ENCODE measurements at regions not wholly inside any gene's neighbourhood (a gene's known extent, or its start where the extent isn't known, plus 50 kb on each side); places are given as distances from the start of the nearest gene placed in this dataset.

DNA sequence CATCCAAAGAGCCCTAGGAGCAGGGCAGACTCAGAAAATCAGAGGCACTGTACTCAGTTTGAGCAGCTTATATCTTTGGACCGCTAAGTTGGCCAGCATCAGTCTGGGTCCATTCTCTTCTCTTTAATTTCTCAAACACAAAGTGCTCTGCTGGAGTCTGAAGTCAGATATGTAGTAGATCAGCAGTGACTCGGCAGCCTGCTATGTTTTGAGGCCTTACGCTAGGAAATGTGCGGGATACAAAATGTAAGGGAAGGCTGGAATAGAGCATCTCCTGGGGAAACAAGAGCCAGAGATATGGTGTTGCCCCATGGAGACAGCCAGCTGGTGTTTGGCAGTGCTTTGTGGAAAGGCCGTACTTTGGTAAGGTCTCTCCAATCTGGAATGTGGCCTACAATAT, 60.6 kb upstream of the VKORC1L1 start:
- no peak; the same call in 2 of the 3 replicates for ATAC-seq
- TF ChIP-seq SMC3 (conservative IDR thresholded peaks at IDR 0.05; ENCODE audit: insufficient read depth, low read depth, low read length) (no peak), SAFB (IDR thresholded peaks at IDR 0.05; ENCODE audit: borderline replicate concordance, low read depth, low read length) (no peak), ADNP (tag; IDR thresholded peaks at IDR 0.05) (no peak), POLR2AphosphoS2 (IDR thresholded peaks at IDR 0.05; ENCODE audit: low read length) (no peak), MAFK (IDR thresholded peaks at IDR 0.05; ENCODE audit: low read length) (no peak), MCM3 (IDR thresholded peaks at IDR 0.05) (no peak), COPS2 (conservative IDR thresholded peaks at IDR 0.05) (no peak), ZNF561 (CRISPR knock-in tag; conservative IDR thresholded peaks at IDR 0.05) (no peak), NR4A1 (CRISPR knock-in tag; IDR thresholded peaks at IDR 0.05) (no peak), NR4A1 (tag; IDR thresholded peaks at IDR 0.05) (no peak), MEF2A (IDR thresholded peaks at IDR 0.05; ENCODE audit: control insufficient read depth, low read depth, low read length) (no peak), FOXM1 (IDR thresholded peaks at IDR 0.05; ENCODE audit: low read depth) (no peak), FOXM1 (CRISPR knock-in tag; IDR thresholded peaks at IDR 0.05; ENCODE audit: low read depth) (no peak), TSC22D4 (tag; IDR thresholded peaks at IDR 0.05) (no peak), ZNF212 (CRISPR knock-in tag; IDR thresholded peaks at IDR 0.05) (no peak), DIDO1 (tag; IDR thresholded peaks at IDR 0.05; ENCODE audit: low read depth) (no peak)
- TF ChIP-seq, protein P1, sequence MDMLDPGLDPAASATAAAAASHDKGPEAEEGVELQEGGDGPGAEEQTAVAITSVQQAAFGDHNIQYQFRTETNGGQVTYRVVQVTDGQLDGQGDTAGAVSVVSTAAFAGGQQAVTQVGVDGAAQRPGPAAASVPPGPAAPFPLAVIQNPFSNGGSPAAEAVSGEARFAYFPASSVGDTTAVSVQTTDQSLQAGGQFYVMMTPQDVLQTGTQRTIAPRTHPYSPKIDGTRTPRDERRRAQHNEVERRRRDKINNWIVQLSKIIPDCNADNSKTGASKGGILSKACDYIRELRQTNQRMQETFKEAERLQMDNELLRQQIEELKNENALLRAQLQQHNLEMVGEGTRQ (CRISPR knock-in tag; IDR thresholded peaks at IDR 0.05) = no peak
- TF ChIP-seq, protein P2, sequence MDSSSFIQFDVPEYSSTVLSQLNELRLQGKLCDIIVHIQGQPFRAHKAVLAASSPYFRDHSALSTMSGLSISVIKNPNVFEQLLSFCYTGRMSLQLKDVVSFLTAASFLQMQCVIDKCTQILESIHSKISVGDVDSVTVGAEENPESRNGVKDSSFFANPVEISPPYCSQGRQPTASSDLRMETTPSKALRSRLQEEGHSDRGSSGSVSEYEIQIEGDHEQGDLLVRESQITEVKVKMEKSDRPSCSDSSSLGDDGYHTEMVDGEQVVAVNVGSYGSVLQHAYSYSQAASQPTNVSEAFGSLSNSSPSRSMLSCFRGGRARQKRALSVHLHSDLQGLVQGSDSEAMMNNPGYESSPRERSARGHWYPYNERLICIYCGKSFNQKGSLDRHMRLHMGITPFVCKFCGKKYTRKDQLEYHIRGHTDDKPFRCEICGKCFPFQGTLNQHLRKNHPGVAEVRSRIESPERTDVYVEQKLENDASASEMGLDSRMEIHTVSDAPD (CRISPR knock-in tag; IDR thresholded peaks at IDR 0.05) = no peak
- TF ChIP-seq, protein P3, sequence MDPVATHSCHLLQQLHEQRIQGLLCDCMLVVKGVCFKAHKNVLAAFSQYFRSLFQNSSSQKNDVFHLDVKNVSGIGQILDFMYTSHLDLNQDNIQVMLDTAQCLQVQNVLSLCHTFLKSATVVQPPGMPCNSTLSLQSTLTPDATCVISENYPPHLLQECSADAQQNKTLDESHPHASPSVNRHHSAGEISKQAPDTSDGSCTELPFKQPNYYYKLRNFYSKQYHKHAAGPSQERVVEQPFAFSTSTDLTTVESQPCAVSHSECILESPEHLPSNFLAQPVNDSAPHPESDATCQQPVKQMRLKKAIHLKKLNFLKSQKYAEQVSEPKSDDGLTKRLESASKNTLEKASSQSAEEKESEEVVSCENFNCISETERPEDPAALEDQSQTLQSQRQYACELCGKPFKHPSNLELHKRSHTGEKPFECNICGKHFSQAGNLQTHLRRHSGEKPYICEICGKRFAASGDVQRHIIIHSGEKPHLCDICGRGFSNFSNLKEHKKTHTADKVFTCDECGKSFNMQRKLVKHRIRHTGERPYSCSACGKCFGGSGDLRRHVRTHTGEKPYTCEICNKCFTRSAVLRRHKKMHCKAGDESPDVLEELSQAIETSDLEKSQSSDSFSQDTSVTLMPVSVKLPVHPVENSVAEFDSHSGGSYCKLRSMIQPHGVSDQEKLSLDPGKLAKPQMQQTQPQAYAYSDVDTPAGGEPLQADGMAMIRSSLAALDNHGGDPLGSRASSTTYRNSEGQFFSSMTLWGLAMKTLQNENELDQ (CRISPR knock-in tag; IDR thresholded peaks at IDR 0.05; ENCODE audit: borderline replicate concordance) = no peak
- TF ChIP-seq, protein P4, sequence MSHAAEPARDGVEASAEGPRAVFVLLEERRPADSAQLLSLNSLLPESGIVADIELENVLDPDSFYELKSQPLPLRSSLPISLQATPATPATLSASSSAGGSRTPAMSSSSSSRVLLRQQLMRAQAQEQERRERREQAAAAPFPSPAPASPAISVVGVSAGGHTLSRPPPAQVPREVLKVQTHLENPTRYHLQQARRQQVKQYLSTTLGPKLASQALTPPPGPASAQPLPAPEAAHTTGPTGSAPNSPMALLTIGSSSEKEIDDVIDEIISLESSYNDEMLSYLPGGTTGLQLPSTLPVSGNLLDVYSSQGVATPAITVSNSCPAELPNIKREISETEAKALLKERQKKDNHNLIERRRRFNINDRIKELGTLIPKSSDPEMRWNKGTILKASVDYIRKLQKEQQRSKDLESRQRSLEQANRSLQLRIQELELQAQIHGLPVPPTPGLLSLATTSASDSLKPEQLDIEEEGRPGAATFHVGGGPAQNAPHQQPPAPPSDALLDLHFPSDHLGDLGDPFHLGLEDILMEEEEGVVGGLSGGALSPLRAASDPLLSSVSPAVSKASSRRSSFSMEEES (CRISPR knock-in tag; IDR thresholded peaks at IDR 0.05) = no peak

More for the DNA sequence above, 60.6 kb upstream of the VKORC1L1 start:
- 56% methylated on average over 5 of the region's 5 CpGs for WGBS (ENCODE audit: insufficient coverage, low coverage, missing lambda C conversion rate)
- Histone ChIP-seq H3K27me3 (ENCODE audit: control insufficient read depth in 2 of 2, insufficient read depth in 2 of 2, low read length in 2 of 2) (no peaks in the 10 kb centered on the region), H3K9me1 (ENCODE audit: control insufficient read depth, insufficient read depth, low read length) (no peaks in the 10 kb centered on the region), H3K27ac (ENCODE audit: extremely low read depth, low read depth, low read length) (no peak overlapping the region), H3K9ac (ENCODE audit: insufficient read depth in 1 of 2, low read depth in 2 of 2, low read length in 2 of 2) (peak overlapping the region in 1 of 2 experiments; percentile 18; a peak in 1 of 4 replicates), H3K79me2 (ENCODE audit: control insufficient read depth, insufficient read depth, low read length) (no peaks in the 10 kb centered on the region), H3K9me3 (replicated peaks; ENCODE audit: control insufficient read depth, insufficient read depth, low read depth, low read length) (no peaks in the 10 kb centered on the region), H3K36me3 (ENCODE audit: control insufficient read depth, insufficient read depth, low read length) (no peaks in the 10 kb centered on the region), H3K4me3 (no peak overlapping the region), H3K4me1 (replicated peaks in 1 of 2; ENCODE audit: control insufficient read depth in 2 of 2, insufficient read depth in 2 of 2, low read length in 2 of 2) (no peaks in the 10 kb centered on the region), H2AFZ (ENCODE audit: low read depth, low read length) (no peak overlapping the region), H3K4me2 (ENCODE audit: insufficient read depth, low read length) (no peak overlapping the region), H4K20me1 (replicated peaks; ENCODE audit: control insufficient read depth, insufficient read depth, low read length) (no peaks in the 10 kb centered on the region)
- ChIA-PET CTCF (ENCODE audit: low intra/inter-chr PET ratio) (no interaction called here), POLR2A (interaction anchor here (0.6 kb wide), 2 partner anchors 10 to 12 kb away, joined by 3 read pairs; no protein-coding TSS in a partner anchor)
- DNase-seq (ENCODE audit: extremely low read depth in 1 of 4, low spot score in 3 of 4) (no peak), FAIRE-seq (no peak)
- intact Hi-C loops (cut with micrococcal nuclease) (no loop called here), in situ Hi-C loops (cut with MboI) (no loop called here)
- no TSS peak for BruUV-seq (replicated peaks)

All from K562 (cell line).